Esophagus muscularis mucosa (tissue), 4 donors: ENCODE measurements at regions not wholly inside any gene's neighbourhood (a gene's known extent, or its start where the extent isn't known, plus 50 kb on each side); places are given as distances from the start of the nearest gene placed in this dataset.

Experiments used
- DNase-seq: peaks from one replicate; pipeline ENCODE4 v3.0.0-alpha.2; 2017; ENCODE audit errors: extremely low spot score
- H3K27ac ChIP-seq, 4 donors: fragments of 200-600 bp; sonication (generic); replicated peaks in 1 of 4; 1 replicate in 3 of 4; 2 replicates in 1 of 4; pipeline ENCODE4 v1.5.1; 2016 to 2019; ENCODE audit warnings: mild to moderate bottlenecking in 1 of 4
- H3K27me3 ChIP-seq, 4 donors: fragments of 200-600 bp; sonication (generic); one replicate each; pipeline versions ENCODE4 v1.5.1 to v1.6.0; 2016 to 2019
- H3K36me3 ChIP-seq, 4 donors: fragments of 200-600 bp; sonication (generic); one replicate each; pipeline ENCODE4 v1.5.1; 2016 to 2019
- H3K4me1 ChIP-seq, 4 donors: fragments of 200-600 bp; sonication (generic); one replicate each; pipeline ENCODE4 v1.5.1; 2016 to 2019
- H3K4me3 ChIP-seq, 4 donors: fragments of 200-600 bp; sonication (generic); 1 replicate in 2 of 4; 2 replicates in 2 of 4; pipeline ENCODE4 v1.5.1; 2016 to 2019; ENCODE audit warnings: mild to moderate bottlenecking in 4 of 4, moderate library complexity in 1 of 4
- H3K9me3 ChIP-seq, 4 donors: fragments of 200-600 bp; sonication (generic); 1 replicate in 3 of 4; 2 replicates in 1 of 4; pipeline ENCODE4 v1.5.1; 2016 to 2019
- CTCF ChIP-seq, 3 experiments: fragments of 200-600 bp in 2 of 3; fragments of 450-650 bp in 1 of 3; sonication (generic) in 2 of 3; IDR thresholded peaks; one replicate each; pipeline ENCODE4 v1.5.1; 2017 to 2019; ENCODE audit warnings: antibody characterized with exemption in 3 of 3, mild to moderate bottlenecking in 2 of 3, moderate library complexity in 1 of 3
- EP300 ChIP-seq: sonication (generic); formaldehyde crosslinking; IDR thresholded peaks from one replicate; pipeline ENCODE4 v1.6.1; 2017; ENCODE audit warnings: antibody characterized with exemption
- POLR2A ChIP-seq: fragments of 450-650 bp; IDR thresholded peaks from one replicate; pipeline ENCODE4 v1.6.1; 2017; ENCODE audit warnings: antibody characterized with exemption, moderate library complexity, mild to moderate bottlenecking, low read depth
- POLR2AphosphoS5 ChIP-seq, 2 donors: sonication (generic); formaldehyde crosslinking; IDR thresholded peaks; one replicate each; pipeline ENCODE4 v1.6.1; 2017; ENCODE audit warnings: antibody characterized with exemption in 2 of 2
- WGBS: methylation state at CpG from one replicate; pipeline ENCODE4 v1.1.5; 2018; 5-methylcytosine and 5-hydroxymethylcytosine counted together
- intact Hi-C: fragments of 100-400 bp; cut with DNase I; formaldehyde crosslinking; loops from one replicate; pipeline ENCODE4 v1.15.1; 2023

DNA sequence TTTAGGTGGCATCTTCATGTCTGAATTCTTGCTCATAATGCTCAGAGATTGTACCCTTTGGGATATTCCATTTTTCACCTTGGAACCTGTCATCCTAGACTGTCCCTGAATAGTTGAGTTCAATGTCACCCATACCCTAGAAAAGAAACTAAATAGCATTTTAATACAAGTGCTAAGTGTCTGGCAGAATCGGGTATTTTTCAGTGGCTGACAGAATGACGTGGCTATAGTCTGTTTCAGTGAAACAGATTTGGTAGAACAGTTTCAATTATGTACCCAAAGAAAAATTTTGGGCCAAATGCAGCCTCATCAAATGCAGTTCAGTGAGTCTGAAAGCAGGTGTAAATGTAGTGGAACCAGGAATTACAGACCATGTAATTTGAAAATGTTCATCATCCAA lies 1041.2 kb downstream of the DTWD2 start:
- Histone ChIP-seq H3K9me3 (no peaks in the 10 kb centered on the region), H3K27me3 (no peaks in the 10 kb centered on the region), H3K27ac (no peak overlapping the region), H3K4me3 (no peak overlapping the region), H3K36me3 (no peaks in the 10 kb centered on the region), H3K4me1 (no peaks in the 10 kb centered on the region)
- TF ChIP-seq POLR2AphosphoS5 (IDR thresholded peaks at IDR 0.05) = no peak
- no peak for TF ChIP-seq POLR2A
- TF ChIP-seq CTCF (IDR thresholded peaks at IDR 0.05) = no peak
- TF ChIP-seq EP300 = no peak
- 78% methylated on average over 2 of the region's 2 CpGs for WGBS
- intact Hi-C loops = no loop called here
- DNase-seq = no peak

DNA sequence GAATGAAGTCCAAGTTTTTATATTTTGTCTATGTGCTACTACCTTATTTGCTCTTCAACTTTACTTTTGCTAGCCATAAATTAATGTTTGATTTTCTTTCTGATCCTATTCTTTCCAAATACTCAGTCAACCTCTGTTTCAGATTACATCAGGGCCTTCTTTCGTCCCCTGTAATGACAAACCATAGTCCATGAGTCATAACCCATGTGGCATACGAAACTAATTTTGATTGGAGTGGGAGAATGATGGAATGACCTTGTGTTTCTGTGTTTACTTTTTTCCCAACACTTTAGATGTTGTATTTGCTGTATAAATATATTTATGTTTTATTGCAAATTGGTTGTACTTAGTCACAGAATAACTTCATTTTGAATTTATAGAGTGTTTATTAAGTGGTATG lies 1043.1 kb downstream of the DTWD2 start:
- H3K27ac ChIP-seq = no peak overlapping the region
- no peaks in the 10 kb centered on the region for H3K36me3 ChIP-seq
- 78% methylated on average over 2 of the region's 2 CpGs for whole genome bisulfite sequencing
- H3K4me1 ChIP-seq = no peaks in the 10 kb centered on the region
- H3K4me3 ChIP-seq = no peak overlapping the region
- no peaks in the 10 kb centered on the region for H3K27me3 ChIP-seq
- DNase-seq = no peak
- TF ChIP-seq POLR2AphosphoS5 (IDR thresholded peaks at IDR 0.05) (no peak), POLR2A (no peak), EP300 (no peak), CTCF (IDR thresholded peaks at IDR 0.05) (no peak)
- intact Hi-C loops = no loop called here
- H3K9me3 ChIP-seq = peaks cover 0 to 13% (median 3%) of the 10 kb centered on the region in 4 donors

DNA sequence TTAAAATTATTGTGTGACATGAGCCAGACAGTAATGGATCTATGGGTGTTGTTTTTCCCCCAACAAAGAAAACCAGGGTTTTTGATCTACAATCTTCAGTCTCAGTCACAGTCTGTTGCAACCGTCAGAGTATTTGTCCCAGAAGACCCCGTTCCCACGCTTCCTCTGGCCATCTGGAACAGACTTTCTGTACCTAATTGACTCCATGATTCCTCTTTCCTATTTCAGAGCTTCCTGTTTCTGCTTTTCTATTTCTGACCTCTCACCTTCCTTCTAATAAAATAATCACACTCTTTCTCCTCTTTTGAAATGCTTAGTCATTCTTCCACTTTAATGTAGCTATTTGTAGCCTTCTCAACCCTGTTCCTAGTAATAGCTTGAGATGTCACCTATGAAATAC lies 1044.8 kb downstream of the DTWD2 start:
- intact Hi-C loops = no loop called here

GRCh38 chr5:117942861-117943519 lies 1045.4 kb downstream of the DTWD2 start:
- Histone ChIP-seq H3K9me3 (peaks cover 0 to 19% (median 6%) of the 10 kb centered on the region in 4 donors), H3K27ac (no peak overlapping the region), H3K4me3 (no peak overlapping the region), H3K36me3 (no peaks in the 10 kb centered on the region), H3K27me3 (no peaks in the 10 kb centered on the region), H3K4me1 (no peaks in the 10 kb centered on the region)
- no peak for DNase-seq
- TF ChIP-seq POLR2A (no peak), POLR2AphosphoS5 (IDR thresholded peaks at IDR 0.05) (no peak), EP300 (no peak), CTCF (IDR thresholded peaks at IDR 0.05) (no peak)
- 81% methylated on average over 6 of the region's 6 CpGs for WGBS
- intact Hi-C loops = no loop called here

More for the DNA sequence above, 1044.8 kb downstream of the DTWD2 start:
- peaks cover 0 to 19% (median 6%) of the 10 kb centered on the region in 4 donors for H3K9me3 ChIP-seq
- no peak for TF ChIP-seq POLR2A
- H3K4me1 ChIP-seq = no peaks in the 10 kb centered on the region
- H3K36me3 ChIP-seq = no peaks in the 10 kb centered on the region
- no peak overlapping the region for H3K27ac ChIP-seq
- no peak overlapping the region for H3K4me3 ChIP-seq
- H3K27me3 ChIP-seq = no peaks in the 10 kb centered on the region
- WGBS = 58% methylated on average over 3 of the region's 3 CpGs
- no peak for DNase-seq

GRCh38 chr5:117893211-117893610 lies 1095.1 kb downstream of the DTWD2 start:
- H3K4me1 ChIP-seq = no peaks in the 10 kb centered on the region
- H3K9me3 ChIP-seq = no peaks in the 10 kb centered on the region
- intact Hi-C loops = no loop called here
- H3K27me3 ChIP-seq = no peaks in the 10 kb centered on the region
- 87% methylated on average over 5 of the region's 5 CpGs for WGBS
- no peak for DNase-seq
- no peaks in the 10 kb centered on the region for H3K36me3 ChIP-seq
- H3K27ac ChIP-seq = no peak overlapping the region
- TF ChIP-seq POLR2A (no peak), EP300 (no peak), POLR2AphosphoS5 (IDR thresholded peaks at IDR 0.05) (no peak), CTCF (IDR thresholded peaks at IDR 0.05) (no peak)
- no peak overlapping the region for H3K4me3 ChIP-seq
